ENCODE measurements at regions not wholly inside any gene's neighbourhood (a gene's known extent, or its start where the extent isn't known, plus 50 kb on each side); places are given as distances from the start of the nearest gene placed in this dataset.

DNA sequence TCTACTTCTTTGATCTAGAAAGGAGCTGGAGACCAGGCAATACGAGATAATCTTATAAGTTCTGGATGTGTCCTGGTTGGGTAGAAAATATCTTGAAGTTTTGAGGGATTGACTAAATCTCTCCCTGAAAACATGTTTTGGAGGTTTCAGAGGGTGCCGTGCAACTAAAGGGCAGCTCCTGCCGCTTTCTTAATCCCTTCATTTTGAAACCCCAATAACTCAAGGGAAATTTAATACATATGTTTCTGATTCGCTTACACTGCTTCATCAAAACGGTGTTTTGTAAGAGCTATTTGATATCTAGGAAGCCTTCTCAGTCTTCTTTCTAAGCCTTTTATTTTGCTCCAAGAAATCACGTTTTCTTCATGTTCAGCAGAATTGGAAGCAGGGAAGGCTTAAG, 129.0 kb downstream of the ASCL1 start:
- ChIA-PET CTCF (no interaction called here), RAD21 (ENCODE audit: low non-redundant PET in 1 of 2, low total read pairs in 2 of 2, uncharacterized antibody in 2 of 2, unreplicated experiment in 2 of 2) (no interaction called here), POLR2A (no interaction called here)
- Histone ChIP-seq H3K27ac (ENCODE audit: low read depth, low read length) (no peak overlapping the region), H3K27me3 (ENCODE audit: insufficient read depth, low read length) (no peaks in the 10 kb centered on the region), H3K4me2 (ENCODE audit: low read length) (no peak overlapping the region), H3K4me1 (ENCODE audit: control insufficient read depth in 1 of 2, insufficient read depth in 2 of 2, low read length in 2 of 2) (no peaks in the 10 kb centered on the region), H2AFZ (ENCODE audit: low read depth, low read length, poor library complexity, severe bottlenecking) (no peak overlapping the region), H3K9ac (ENCODE audit: low read length) (no peak overlapping the region), H4K20me1 (ENCODE audit: insufficient read depth) (no peaks in the 10 kb centered on the region), H3K79me2 (ENCODE audit: insufficient read depth, low read length) (no peaks in the 10 kb centered on the region), H3K36me3 (ENCODE audit: control insufficient read depth in 1 of 2, insufficient read depth in 2 of 2, low read length in 2 of 2) (no peaks in the 10 kb centered on the region), H3K9me2 (ENCODE audit: insufficient read depth) (no peaks in the 10 kb centered on the region), H3K4me3 (replicated peaks in 1 of 2; ENCODE audit: low read depth in 1 of 2, low read length in 2 of 2) (no peak overlapping the region), H3K9me3 (ENCODE audit: control insufficient read depth in 1 of 2, insufficient read depth in 1 of 2, low read depth in 1 of 2, low read length in 2 of 2) (no peaks in the 10 kb centered on the region)
- intact Hi-C loops (cut with micrococcal nuclease), result no loop called here
- TF ChIP-seq, protein P1, sequence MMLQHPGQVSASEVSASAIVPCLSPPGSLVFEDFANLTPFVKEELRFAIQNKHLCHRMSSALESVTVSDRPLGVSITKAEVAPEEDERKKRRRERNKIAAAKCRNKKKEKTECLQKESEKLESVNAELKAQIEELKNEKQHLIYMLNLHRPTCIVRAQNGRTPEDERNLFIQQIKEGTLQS (IDR thresholded peaks at IDR 0.05), result no peak
- TF ChIP-seq SIN3A (IDR thresholded peaks at IDR 0.05; ENCODE audit: low read depth) (no peak), EZH2phosphoT487 (IDR thresholded peaks at IDR 0.05; ENCODE audit: borderline replicate concordance) (no peak), RAD21 (IDR thresholded peaks at IDR 0.05; ENCODE audit: low read depth) (no peak), SRF (IDR thresholded peaks at IDR 0.05; ENCODE audit: low read depth) (no peak), ZNF274 (IDR thresholded peaks at IDR 0.05; ENCODE audit: low read depth, low read length) (no peak), FOSL1 (IDR thresholded peaks at IDR 0.05; ENCODE audit: low read depth) (no peak)
- TF ChIP-seq, protein P2, sequence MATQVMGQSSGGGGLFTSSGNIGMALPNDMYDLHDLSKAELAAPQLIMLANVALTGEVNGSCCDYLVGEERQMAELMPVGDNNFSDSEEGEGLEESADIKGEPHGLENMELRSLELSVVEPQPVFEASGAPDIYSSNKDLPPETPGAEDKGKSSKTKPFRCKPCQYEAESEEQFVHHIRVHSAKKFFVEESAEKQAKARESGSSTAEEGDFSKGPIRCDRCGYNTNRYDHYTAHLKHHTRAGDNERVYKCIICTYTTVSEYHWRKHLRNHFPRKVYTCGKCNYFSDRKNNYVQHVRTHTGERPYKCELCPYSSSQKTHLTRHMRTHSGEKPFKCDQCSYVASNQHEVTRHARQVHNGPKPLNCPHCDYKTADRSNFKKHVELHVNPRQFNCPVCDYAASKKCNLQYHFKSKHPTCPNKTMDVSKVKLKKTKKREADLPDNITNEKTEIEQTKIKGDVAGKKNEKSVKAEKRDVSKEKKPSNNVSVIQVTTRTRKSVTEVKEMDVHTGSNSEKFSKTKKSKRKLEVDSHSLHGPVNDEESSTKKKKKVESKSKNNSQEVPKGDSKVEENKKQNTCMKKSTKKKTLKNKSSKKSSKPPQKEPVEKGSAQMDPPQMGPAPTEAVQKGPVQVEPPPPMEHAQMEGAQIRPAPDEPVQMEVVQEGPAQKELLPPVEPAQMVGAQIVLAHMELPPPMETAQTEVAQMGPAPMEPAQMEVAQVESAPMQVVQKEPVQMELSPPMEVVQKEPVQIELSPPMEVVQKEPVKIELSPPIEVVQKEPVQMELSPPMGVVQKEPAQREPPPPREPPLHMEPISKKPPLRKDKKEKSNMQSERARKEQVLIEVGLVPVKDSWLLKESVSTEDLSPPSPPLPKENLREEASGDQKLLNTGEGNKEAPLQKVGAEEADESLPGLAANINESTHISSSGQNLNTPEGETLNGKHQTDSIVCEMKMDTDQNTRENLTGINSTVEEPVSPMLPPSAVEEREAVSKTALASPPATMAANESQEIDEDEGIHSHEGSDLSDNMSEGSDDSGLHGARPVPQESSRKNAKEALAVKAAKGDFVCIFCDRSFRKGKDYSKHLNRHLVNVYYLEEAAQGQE (IDR thresholded peaks at IDR 0.05; ENCODE audit: low read depth), result no peak
- TF ChIP-seq, protein P3, sequence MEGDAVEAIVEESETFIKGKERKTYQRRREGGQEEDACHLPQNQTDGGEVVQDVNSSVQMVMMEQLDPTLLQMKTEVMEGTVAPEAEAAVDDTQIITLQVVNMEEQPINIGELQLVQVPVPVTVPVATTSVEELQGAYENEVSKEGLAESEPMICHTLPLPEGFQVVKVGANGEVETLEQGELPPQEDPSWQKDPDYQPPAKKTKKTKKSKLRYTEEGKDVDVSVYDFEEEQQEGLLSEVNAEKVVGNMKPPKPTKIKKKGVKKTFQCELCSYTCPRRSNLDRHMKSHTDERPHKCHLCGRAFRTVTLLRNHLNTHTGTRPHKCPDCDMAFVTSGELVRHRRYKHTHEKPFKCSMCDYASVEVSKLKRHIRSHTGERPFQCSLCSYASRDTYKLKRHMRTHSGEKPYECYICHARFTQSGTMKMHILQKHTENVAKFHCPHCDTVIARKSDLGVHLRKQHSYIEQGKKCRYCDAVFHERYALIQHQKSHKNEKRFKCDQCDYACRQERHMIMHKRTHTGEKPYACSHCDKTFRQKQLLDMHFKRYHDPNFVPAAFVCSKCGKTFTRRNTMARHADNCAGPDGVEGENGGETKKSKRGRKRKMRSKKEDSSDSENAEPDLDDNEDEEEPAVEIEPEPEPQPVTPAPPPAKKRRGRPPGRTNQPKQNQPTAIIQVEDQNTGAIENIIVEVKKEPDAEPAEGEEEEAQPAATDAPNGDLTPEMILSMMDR (IDR thresholded peaks at IDR 0.05 in 2 of 3, conservative IDR thresholded peaks at IDR 0.05 in 1 of 3; ENCODE audit: borderline replicate concordance in 1 of 3, insufficient read depth in 1 of 3, low read depth in 2 of 3, low read length in 2 of 3), result no peak
- ATAC-seq (no peak), DNase-seq (ENCODE audit: low read depth, low spot score) (no peak)
- no TSS peak for BruUV-seq (replicated peaks)

All from HCT116 (cell line).